Astrocyte of the spinal cord (primary cell): ENCODE measurements at regions not wholly inside any gene's neighbourhood (a gene's known extent, or its start where the extent isn't known, plus 50 kb on each side); places are given as distances from the start of the nearest gene placed in this dataset.

Experiments used
- DNase-seq: peaks from one replicate; pipeline ENCODE4 v3.0.0; 2011; ENCODE audit warnings: low read depth, low spot score
- H3K4me3 ChIP-seq: 2 replicates; pipeline ENCODE4 v1.5.1; 2011; ENCODE audit warnings: low read depth, mild to moderate bottlenecking, low read length, moderate library complexity
- CTCF ChIP-seq: IDR thresholded peaks from 2 replicates; pipeline ENCODE4 v1.5.1; 2012; ENCODE audit warnings: low read depth, mild to moderate bottlenecking, low read length, inconsistent platforms
- in situ Hi-C: cut with HindIII; loops from 2 replicates; pipeline ENCODE4 v1.10.0; 2017; ENCODE audit warnings: low sequenced_read_pairs

- DNase-seq: peak; percentile 80
Measured at GRCh38 chr1:234997896-234998741, 130.5 kb downstream of the TOMM20 start.

GRCh38 chr1:234997201-234997895 is 131.3 kb downstream of the TOMM20 start:
- H3K4me3 ChIP-seq: no peak overlapping the region
- no peak for TF ChIP-seq CTCF
- in situ Hi-C loops: no loop called here
- peak; percentile 100 for DNase-seq

More at GRCh38 chr1:234997896-234998741, 130.5 kb downstream of the TOMM20 start:
- no peak overlapping the region for H3K4me3 ChIP-seq
- no peak for TF ChIP-seq CTCF
- in situ Hi-C loops: no loop called here

- no peak for DNase-seq
- H3K4me3 ChIP-seq: no peak overlapping the region
- TF ChIP-seq CTCF: no peak
- in situ Hi-C loops: no loop called here
Measured at GRCh38 chr1:234996245-234996757, 132.3 kb downstream of the TOMM20 start.

GRCh38 chr1:234994436-234995295 is 134.0 kb downstream of the TOMM20 start:
- in situ Hi-C loops: no loop called here
- TF ChIP-seq CTCF: no peak
- H3K4me3 ChIP-seq: no peak overlapping the region
- no peak for DNase-seq

- H3K4me3 ChIP-seq: no peak overlapping the region
- no peak for DNase-seq
- in situ Hi-C loops: no loop called here
- TF ChIP-seq CTCF: no peak
Measured at GRCh38 chr1:234992065-234992464, 136.6 kb downstream of the TOMM20 start.
